NT2/D1 (cell line): ENCODE measurements at regions not wholly inside any gene's neighbourhood (a gene's known extent, or its start where the extent isn't known, plus 50 kb on each side); places are given as distances from the start of the nearest gene placed in this dataset.

Experiments
- DNase-seq: peaks from one replicate; pipeline ENCODE4 v3.0.0-alpha.2; 2011; ENCODE audit warnings: low read depth, low spot score
- H3K27me3 ChIP-seq: 2 replicates; pipeline ENCODE4 v1.6.0; 2011; ENCODE audit warnings: mild to moderate bottlenecking; ENCODE audit not compliant: insufficient read length, insufficient read depth
- H3K36me3 ChIP-seq: 2 replicates; pipeline ENCODE4 v1.6.1; 2011; ENCODE audit warnings: mild to moderate bottlenecking, low read length, mixed read lengths; ENCODE audit not compliant: insufficient read depth, insufficient read length
- H3K4me1 ChIP-seq: 2 replicates; pipeline ENCODE4 v1.5.1; 2011; ENCODE audit not compliant: insufficient read depth, insufficient read length
- H3K4me3 ChIP-seq: 2 replicates; pipeline ENCODE4 v1.5.1; 2011; ENCODE audit warnings: low read depth; ENCODE audit not compliant: insufficient read length
- H3K9ac ChIP-seq: 2 replicates; pipeline ENCODE4 v1.6.0; 2011; ENCODE audit warnings: low read depth; ENCODE audit not compliant: insufficient read length
- H3K9me3 ChIP-seq: 2 replicates; pipeline ENCODE4 v1.5.1; 2011; ENCODE audit warnings: mild to moderate bottlenecking, low read length; ENCODE audit not compliant: insufficient read depth
- SUZ12 ChIP-seq: IDR thresholded peaks from 2 replicates; pipeline ENCODE4 v1.6.1; 2011; ENCODE audit not compliant: insufficient read length, insufficient read depth; ENCODE audit errors: extremely low read depth
- YY1 ChIP-seq: IDR thresholded peaks from 2 replicates; pipeline ENCODE4 v1.6.1; 2011; ENCODE audit not compliant: insufficient read length, insufficient read depth
- ZNF274 ChIP-seq: IDR thresholded peaks from 2 replicates; pipeline ENCODE4 v1.6.1; 2011; ENCODE audit warnings: mild to moderate bottlenecking, low read depth, low read length

- no peaks in the 10 kb centered on the region for H3K9me3 ChIP-seq
- no peak overlapping the region for H3K4me3 ChIP-seq
- H3K9ac ChIP-seq = no peak overlapping the region
- TF ChIP-seq YY1 (no peak), SUZ12 (no peak), ZNF274 (no peak)
- H3K36me3 ChIP-seq = no peaks in the 10 kb centered on the region
- H3K27me3 ChIP-seq = no peaks in the 10 kb centered on the region
- H3K4me1 ChIP-seq = no peaks in the 10 kb centered on the region
- DNase-seq = no peak
Observed at GRCh38 chr6:95660544-95660943, 83.2 kb downstream of the MANEA start.

GRCh38 chr6:95670011-95670463, 92.7 kb downstream of the MANEA start:
- Histone ChIP-seq H3K9ac (no peak overlapping the region), H3K4me3 (no peak overlapping the region), H3K27me3 (no peaks in the 10 kb centered on the region), H3K36me3 (no peaks in the 10 kb centered on the region), H3K9me3 (peaks cover 15% of the 10 kb centered on the region; the same call in 1 of the 2 replicates), H3K4me1 (no peaks in the 10 kb centered on the region)
- no peak for TF ChIP-seq YY1
- TF ChIP-seq ZNF274 = no peak
- TF ChIP-seq SUZ12 = no peak
- no peak for DNase-seq

GRCh38 chr6:95676011-95676628, 98.8 kb downstream of the MANEA start:
- no peak overlapping the region for H3K9ac ChIP-seq
- H3K9me3 ChIP-seq = no peaks in the 10 kb centered on the region
- TF ChIP-seq YY1 = no peak
- no peak for TF ChIP-seq ZNF274
- no peak for TF ChIP-seq SUZ12
- H3K4me3 ChIP-seq = no peak overlapping the region
- no peaks in the 10 kb centered on the region for H3K4me1 ChIP-seq
- no peaks in the 10 kb centered on the region for H3K27me3 ChIP-seq
- no peaks in the 10 kb centered on the region for H3K36me3 ChIP-seq
- no peak for DNase-seq

GRCh38 chr6:95679981-95680380, 102.6 kb downstream of the MANEA start:
- no peak overlapping the region for H3K9ac ChIP-seq
- DNase-seq = no peak
- no peaks in the 10 kb centered on the region for H3K4me1 ChIP-seq
- TF ChIP-seq ZNF274 (no peak), YY1 (no peak), SUZ12 (no peak)
- no peak overlapping the region for H3K4me3 ChIP-seq
- no peaks in the 10 kb centered on the region for H3K27me3 ChIP-seq
- H3K9me3 ChIP-seq = no peaks in the 10 kb centered on the region
- H3K36me3 ChIP-seq = no peaks in the 10 kb centered on the region

- TF ChIP-seq YY1 (no peak), SUZ12 (no peak), ZNF274 (no peak)
- no peaks in the 10 kb centered on the region for H3K36me3 ChIP-seq
- no peaks in the 10 kb centered on the region for H3K9me3 ChIP-seq
- DNase-seq = no peak
- no peaks in the 10 kb centered on the region for H3K4me1 ChIP-seq
- no peak overlapping the region for H3K4me3 ChIP-seq
- no peaks in the 10 kb centered on the region for H3K27me3 ChIP-seq
- H3K9ac ChIP-seq = no peak overlapping the region
Observed at GRCh38 chr6:95681736-95682135, 104.4 kb downstream of the MANEA start.

- Histone ChIP-seq H3K9me3 (no peaks in the 10 kb centered on the region), H3K4me3 (no peak overlapping the region), H3K27me3 (no peaks in the 10 kb centered on the region), H3K36me3 (no peaks in the 10 kb centered on the region), H3K4me1 (no peaks in the 10 kb centered on the region), H3K9ac (no peak overlapping the region)
- no peak for DNase-seq
- TF ChIP-seq ZNF274 = no peak
- TF ChIP-seq YY1 = no peak
- TF ChIP-seq SUZ12 = no peak
Observed at GRCh38 chr6:95682476-95682875, 105.1 kb downstream of the MANEA start.

- H3K27me3 ChIP-seq = no peaks in the 10 kb centered on the region
- no peaks in the 10 kb centered on the region for H3K36me3 ChIP-seq
- H3K4me3 ChIP-seq = no peak overlapping the region
- no peaks in the 10 kb centered on the region for H3K9me3 ChIP-seq
- TF ChIP-seq ZNF274 (no peak), SUZ12 (no peak), YY1 (no peak)
- DNase-seq = peak; percentile 25
- H3K4me1 ChIP-seq = no peaks in the 10 kb centered on the region
- no peak overlapping the region for H3K9ac ChIP-seq
Observed at GRCh38 chr6:95685822-95686221, 108.5 kb downstream of the MANEA start.
